Stimulated activated CD4-positive, alpha-beta T cell treated with anti-CD3 and anti-CD28 coated beads, TNF-alpha, amount 100 ng/mL, for 24 hours (primary cell): ENCODE measurements at regions not wholly inside any gene's neighbourhood (a gene's known extent, or its start where the extent isn't known, plus 50 kb on each side); places are given as distances from the start of the nearest gene placed in this dataset.
A peak's percentile ranks its signal among the peaks of the same experiment; 100 is the strongest.
"Not testable (repeated sequence)": the region's sequence is repeated elsewhere in the genome, so short reads cannot be mapped to it uniquely, and the experiment has no call there.

Experiments used
- DNase-seq, 3 experiments: peaks; one replicate each; pipeline ENCODE4 v3.0.0-alpha.2; 2020; ENCODE audit warnings: low read depth in 3 of 3

GRCh38 chr14:22105006-22105623, 431.5 kb upstream of the OR4E1 start:
- DNase-seq = no peak

- not testable (repeated sequence) for DNase-seq
Observed at GRCh38 chr14:22100764-22101120, 427.1 kb upstream of the OR4E1 start.

DNA sequence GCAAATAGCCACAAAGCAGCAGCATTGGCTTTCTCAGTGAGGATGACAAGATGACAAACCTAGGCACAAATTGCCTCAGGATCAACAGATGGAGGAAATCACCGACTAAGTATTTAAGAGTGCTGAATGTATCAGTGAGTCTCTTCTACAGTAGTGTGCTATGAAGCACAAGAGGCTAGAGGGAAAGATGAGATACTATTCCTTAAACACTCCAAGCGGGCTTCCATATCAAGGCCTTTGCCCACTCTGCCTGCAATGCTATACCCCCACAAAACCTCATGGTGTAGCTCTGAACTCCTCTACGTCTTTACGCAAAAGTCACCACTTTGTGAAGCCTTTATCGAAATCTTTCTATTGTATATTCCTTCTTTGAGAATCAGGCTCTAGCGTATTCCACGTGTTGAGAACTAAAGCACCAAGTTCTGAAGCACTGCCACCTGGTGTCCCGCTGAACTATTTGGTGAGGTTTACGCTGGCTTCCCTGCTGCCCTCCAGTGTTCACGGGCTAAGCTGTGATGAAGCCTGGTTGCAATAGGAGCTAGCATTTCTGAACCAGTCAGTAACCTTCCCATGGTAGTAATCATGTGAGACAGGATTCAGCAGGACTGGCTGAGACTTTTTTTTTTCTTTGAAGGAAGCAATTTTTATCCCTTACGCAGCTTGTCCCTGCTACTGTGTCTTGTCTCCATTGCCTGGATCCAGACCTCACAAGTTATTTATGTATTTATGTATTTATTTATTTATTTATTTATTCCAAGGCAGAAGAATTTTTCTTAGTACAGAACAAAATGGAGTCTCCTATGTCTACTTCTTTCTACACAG, 426.5 kb upstream of the OR4E1 start:
- peak; percentile 23 to 42 (median 24) for DNase-seq

GRCh38 chr14:22098435-22098834, 424.8 kb upstream of the OR4E1 start:
- no peak for DNase-seq

GRCh38 chr14:22097586-22098292, 424.1 kb upstream of the OR4E1 start:
- DNase-seq = no peak

DNA sequence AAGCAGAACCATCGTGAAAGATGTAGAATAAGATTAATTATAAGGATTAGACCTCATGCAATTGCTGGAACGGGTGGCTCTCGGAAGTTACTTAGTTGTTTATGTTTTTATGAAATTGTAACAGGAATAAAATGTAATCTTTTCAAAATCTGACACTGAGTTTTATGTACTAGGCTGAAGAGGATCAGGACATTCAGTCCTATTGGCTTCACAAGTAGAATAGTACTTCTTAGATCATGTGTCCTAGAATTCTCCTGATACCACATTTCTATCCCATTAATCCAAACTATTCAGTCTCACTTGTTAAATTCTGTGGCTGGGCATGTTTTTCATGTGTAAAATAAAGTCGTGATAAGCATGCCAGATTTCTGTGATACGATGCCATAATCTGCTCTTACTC, 423.5 kb upstream of the OR4E1 start:
- no peak for DNase-seq

- no peak for DNase-seq
Observed at GRCh38 chr14:22096514-22096895, 422.9 kb upstream of the OR4E1 start.

DNA sequence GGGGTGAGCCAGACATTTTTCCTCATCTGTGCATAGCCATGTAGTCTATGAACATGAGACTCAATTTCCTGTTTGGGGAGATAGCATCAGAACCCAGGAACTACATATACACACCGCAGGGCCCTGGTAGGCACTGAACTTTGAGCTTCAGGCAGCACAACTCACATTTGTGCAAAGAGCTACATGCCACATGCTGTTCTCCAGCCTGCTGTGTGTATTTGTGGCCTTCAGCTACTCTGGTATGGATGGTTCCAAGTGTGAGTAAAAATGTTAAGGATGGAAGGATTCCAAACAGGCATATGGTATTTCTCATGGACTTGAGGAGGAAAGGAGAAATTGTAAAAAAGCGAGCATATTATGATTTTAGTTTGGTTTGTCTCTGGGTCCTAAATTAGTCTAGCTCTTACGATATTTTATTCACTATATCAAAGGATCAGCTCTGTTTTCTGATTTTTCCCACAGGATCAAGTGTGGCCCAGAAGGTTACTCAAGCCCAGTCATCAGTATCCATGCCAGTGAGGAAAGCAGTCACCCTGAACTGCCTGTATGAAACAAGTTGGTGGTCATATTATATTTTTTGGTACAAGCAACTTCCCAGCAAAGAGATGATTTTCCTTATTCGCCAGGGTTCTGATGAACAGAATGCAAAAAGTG, 422.4 kb upstream of the OR4E1 start:
- DNase-seq = no peak

DNA sequence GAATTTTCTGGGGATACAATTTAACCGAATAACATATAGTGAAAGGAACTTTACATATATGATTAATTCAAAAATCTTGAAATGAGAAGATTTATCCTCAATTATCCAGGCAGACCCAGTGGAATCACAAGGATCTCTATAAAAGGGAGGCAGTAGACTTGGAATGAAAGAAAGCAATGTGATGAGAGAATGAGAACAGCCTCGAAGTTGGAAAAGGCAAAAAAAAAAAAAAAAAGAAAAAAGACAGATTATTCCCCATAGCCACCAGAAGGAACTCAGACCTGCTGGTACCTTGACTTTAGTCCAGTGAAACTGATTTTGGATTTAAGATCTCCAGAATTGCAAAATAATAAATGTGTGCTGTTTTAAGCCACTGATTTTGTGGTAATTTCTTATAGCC, 416.3 kb upstream of the OR4E1 start:
- DNase-seq = no peak

- no peak for DNase-seq
Observed at GRCh38 chr14:22088614-22089342, 415.2 kb upstream of the OR4E1 start.

GRCh38 chr14:22086131-22086530, 412.5 kb upstream of the OR4E1 start:
- DNase-seq = no peak

DNA sequence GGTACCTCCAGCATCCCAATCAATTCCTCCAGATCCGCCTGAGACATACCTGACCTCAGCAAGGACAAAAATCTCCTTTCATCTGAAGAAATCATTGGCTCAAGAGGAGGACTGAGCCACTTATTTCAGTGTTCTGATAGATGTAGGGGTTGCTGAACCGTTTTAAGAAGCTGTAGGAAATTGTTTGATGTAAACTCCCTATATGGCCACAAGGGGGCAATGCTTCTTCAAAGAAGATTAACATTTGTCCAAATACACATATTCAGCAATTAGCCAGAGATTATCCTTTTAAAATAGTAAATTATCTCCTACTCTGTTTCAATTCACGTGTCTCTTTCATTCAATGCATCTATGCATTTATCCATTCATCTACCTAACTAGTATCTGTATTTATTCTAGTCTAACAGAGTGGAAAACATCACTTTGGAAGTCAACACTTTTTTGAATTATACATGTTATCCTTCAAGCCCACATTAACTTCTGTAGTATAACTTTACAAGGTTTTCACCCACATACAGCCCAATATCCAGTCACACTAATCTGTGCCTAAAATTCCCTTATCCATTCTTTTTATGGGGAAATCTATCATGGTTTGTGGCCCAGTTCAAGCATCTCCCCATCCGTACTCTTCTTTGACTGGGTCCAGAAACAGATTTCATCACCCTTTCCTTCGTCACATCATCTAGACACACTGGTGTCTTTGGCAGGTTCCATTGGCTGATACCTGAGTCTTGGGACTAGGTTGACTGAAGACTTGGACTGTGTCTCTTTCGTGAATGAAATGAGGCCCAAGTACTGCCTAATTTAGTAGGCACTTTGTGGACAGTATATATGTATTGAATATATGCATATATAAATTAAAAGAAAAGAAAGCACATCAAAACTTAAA, 411.0 kb upstream of the OR4E1 start:
- DNase-seq = no peak

DNA sequence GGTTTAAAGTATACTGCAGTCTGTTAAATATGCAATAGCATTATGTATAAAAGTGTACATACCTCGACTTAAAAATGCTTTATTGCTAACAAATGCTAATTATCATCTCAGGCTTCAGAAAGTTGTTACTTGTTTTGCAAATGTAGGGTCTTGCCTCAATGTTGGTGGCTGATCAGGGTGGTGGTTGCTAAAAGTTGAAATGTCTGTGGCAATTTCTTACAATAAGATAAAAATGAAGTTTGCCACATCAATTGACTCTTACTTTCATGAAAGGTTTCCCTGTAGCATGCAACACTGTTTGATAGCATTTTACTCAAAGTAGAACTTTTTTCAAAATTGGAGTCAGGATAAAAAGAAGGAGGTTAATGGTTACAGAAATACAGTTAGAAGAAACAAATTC, 407.7 kb upstream of the OR4E1 start:
- no peak for DNase-seq

DNA sequence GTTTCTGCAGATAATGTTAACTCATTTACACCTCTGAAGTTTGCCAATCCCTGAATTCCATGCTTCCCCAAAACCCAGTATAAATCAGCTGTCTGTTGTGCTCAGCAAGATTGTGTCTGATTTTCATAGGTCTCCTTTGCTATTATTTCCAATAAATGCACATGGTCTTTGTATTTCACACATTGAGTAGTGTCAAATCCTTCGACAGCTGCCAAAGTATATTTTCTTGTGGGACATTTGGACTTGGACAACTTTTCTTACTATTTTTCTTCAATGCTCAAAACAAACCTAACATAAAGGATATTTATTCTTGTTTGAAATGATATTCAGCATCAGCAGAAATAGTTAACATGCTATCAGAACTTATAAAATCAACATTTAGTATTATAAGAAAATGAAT, 406.1 kb upstream of the OR4E1 start:
- DNase-seq = no peak

GRCh38 chr14:22073801-22074200, 400.2 kb upstream of the OR4E1 start:
- DNase-seq = no peak

- DNase-seq = peak in 1 of 3 experiments; percentile 16
Observed at GRCh38 chr14:22071006-22071405, 397.4 kb upstream of the OR4E1 start.

GRCh38 chr14:22070119-22070982, 396.7 kb upstream of the OR4E1 start:
- DNase-seq = peak in 2 of 3 experiments; percentile 16 to 50

GRCh38 chr14:22065347-22065746, 391.7 kb upstream of the OR4E1 start:
- no peak for DNase-seq

DNA sequence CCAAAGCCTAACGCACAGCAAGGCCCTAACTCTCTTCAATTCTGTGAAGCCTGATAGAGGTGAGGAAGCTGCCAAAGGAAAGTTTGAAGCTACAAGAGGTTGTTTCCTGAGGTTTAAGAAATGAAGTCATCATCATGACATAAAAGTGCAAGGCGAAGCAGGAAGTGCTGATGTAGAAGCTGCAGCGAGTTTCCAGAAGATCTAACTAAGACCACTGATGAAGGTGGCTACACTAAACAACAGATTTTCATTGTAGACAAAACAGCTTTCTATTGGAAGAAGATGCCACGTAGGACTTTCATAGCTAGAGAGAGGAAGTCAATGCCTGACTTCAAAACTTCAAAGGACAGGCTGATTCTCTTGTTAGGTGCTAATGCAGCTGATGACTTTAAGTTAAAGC, 385.6 kb upstream of the OR4E1 start:
- no peak for DNase-seq

- no peak for DNase-seq
Observed at GRCh38 chr14:22052795-22053194, 379.2 kb upstream of the OR4E1 start.
